Skin of body (tissue), 1 donor: ENCODE measurements at regions not wholly inside any gene's neighbourhood (a gene's known extent, or its start where the extent isn't known, plus 50 kb on each side); places are given as distances from the start of the nearest gene placed in this dataset.

Experiments used
- DNase-seq: peaks from one replicate; lab custom pipeline; 2025; lab: John Stamatoyannopoulos, UW

DNA sequence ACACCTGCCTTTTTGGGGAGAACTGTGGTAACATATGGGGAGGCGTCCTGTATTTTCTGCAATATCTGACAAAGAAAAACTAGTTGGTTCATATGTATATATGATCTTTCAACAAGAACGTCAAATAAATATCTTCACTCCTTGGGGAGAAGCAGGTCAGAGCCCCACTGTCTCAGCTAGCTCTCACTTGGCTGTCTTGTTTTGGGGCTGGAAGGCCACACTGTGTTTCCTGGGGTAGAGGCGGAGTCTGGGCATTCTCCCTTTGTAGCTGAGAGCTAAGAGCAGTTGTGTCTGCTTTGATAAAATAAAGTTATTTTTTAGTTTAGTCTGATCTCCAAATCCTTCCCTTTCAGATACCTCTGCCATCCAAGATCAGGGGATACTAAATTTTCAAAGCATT, 83.9 kb upstream of the IGFBP3 start:
- no peak for DNase-seq

DNA sequence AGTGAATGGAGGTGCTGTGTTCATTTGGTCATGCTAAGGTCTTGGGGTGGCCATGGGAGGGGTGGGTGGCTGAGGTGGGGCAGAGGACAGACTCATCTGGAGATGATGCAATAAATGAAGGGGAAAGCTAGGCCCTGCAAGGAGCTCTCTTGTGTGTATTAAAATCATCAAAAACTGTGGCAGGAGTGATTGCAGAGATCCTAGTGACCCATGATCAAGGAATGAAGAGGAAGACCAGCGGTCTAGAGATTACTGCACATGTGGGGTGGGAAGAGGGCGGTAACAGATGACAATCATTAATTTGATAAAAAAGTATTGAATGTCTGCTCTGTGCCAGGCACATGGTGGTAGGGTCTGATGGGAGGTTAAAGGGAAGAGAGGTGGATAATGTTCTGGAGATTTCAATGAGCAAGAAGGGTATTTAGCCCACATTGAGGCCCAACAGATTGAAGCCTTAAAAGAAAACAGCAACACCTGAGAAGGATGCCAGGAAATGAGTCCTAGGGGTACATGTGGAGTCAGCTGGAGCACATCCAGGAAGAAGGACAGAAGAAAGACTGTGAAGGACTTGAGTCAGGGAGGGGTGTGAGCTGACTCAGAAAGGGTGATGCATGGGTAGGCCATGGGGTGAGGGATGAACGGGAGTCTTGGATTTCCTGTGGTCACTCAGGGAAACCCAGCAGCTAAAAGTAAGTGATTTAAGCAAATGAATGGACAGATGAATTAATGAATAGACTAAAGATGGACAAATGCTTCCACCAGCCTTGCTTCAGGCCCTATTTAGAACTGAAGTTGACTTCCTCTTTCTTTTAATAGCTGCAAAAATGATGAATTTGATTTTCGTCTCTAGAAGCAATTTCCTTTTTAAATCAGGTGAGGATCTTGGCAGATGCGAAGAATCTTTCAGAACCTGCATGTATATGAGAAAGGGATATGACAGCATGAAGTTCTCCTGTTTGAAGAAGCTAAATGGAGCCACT, 83.1 kb upstream of the IGFBP3 start:
- no peak for DNase-seq

DNA sequence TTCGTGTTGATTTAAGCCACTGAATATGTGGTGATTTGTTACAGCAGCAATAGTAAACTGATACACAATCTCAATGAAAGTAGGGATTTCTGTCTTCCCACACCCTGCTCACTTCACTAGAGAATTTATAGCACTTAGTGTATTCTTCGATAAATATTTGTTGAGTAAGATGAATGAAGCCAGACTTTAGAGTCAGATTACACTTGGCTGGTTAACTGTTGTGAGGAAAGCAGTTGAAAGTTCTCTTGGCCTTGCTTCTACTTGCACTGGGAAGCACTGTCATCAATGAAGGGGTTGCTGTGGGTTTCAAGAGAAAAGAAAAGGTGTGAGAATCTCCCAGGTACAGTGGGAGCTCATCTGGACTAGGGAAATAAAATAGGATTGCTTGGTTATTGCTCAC, 82.1 kb upstream of the IGFBP3 start:
- no peak for DNase-seq

DNA sequence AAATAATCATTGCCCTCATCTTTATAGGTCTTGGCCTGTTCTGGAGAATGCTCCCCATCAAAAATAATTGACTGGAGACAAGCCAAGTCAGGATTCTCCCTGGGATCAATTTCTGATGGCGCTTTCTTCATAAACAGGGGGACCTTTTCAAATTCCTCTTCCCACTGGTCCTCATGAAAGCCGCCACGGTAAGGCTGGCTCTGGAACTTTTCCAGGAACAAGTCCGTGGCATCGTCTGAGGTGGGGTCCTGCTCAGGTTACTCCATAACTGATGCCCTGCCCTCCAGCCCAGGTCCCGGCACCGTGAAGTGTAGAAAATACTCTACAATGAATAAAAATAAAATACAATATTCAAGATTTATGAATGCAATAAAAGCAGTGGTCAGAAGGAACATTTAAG, 79.4 kb upstream of the IGFBP3 start:
- no peak for DNase-seq

DNA sequence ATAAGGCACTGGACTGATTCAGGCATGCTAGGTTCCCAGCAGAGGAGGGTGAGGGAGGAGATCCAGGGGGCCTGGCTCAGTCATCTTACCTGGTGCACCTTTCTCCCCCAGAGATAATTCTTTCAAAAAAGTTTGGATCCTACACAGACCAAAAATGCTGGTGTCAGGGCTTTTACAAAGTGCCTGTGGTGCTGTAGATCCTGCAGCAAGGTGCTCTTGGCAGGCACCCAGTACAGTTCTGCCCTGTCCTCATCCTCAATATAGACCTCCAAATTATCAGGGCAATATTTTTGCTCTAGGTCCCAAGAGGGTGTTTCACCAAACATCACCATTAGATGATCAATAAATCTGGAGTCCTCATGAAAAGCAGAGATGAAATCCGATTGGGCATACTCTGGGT, 78.5 kb upstream of the IGFBP3 start:
- no peak for DNase-seq

DNA sequence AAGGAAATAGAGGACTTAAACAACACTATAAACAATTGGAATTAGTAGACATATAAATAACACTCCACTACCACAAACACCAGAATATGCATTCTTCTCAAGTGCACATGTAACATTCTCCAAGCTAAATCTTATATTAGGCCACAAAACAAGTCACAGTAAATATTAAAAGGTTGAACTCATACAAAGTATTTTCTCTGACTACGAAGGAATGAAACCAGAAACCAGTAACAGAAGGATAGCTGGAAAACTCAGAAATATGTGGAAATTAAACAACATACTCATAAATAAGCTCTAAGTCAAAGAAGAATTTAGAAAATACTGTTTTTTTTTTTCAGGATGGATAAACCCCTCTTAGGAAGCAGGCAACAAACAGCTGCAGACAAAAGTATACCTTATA, 77.4 kb upstream of the IGFBP3 start:
- no peak for DNase-seq

DNA sequence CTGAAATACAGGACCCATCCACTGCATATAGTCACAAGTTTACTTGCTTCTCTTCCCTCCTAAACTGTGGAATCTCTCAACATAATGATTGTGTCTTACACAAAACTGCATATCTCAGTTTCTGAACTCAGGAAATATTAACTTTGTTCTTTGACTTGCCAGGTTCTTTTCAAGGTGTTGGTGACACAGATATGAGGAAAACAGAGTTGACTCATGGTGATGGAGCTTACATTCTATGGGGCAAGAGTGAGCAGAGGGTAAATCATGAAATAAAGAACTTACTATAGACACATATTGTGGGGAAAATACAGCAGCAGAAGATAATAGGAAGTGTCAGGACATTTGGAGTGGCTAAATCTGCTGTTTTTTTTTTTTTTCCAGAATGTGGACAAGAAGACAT, 72.5 kb upstream of the IGFBP3 start:
- DNase-seq, result no peak

DNA sequence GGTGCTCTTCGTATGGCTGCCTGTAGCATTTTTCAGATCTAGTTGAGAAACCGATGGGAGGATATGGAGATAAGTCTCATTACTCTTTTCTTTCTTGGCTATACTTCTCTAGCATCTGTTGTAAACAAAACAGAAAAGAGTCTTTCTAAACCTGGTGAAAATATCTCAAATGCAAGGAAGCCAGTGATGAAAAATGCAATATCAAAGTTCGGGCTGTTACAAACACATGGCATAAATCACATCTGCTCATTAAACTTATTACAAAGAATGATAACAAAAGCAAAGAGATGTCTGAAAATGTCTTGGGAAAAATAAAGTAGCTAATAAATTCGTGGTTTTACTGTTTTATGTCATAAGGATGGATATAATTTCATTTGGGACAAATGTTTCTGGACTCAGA, 71.8 kb upstream of the IGFBP3 start:
- no peak for DNase-seq

DNA sequence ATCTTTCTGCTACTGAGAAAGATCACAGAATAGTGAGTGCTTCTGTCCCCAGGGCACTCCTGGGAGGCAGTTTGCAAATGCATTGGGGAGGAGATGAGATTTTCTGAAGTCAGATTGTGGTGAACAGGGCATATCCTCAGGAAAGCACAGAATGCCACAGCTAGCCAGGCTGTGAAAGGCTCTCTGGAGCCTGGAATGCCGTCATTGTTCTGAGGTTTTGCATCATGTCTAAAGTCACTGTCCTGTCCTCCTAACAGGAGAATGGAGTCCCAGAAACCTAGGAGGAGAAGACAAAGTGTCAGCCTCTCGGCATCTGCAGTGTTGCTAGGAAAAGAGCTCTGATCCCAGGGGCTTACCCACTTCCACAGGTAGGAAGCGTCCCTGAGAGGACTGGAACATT, 69.2 kb upstream of the IGFBP3 start:
- DNase-seq, result no peak

DNA sequence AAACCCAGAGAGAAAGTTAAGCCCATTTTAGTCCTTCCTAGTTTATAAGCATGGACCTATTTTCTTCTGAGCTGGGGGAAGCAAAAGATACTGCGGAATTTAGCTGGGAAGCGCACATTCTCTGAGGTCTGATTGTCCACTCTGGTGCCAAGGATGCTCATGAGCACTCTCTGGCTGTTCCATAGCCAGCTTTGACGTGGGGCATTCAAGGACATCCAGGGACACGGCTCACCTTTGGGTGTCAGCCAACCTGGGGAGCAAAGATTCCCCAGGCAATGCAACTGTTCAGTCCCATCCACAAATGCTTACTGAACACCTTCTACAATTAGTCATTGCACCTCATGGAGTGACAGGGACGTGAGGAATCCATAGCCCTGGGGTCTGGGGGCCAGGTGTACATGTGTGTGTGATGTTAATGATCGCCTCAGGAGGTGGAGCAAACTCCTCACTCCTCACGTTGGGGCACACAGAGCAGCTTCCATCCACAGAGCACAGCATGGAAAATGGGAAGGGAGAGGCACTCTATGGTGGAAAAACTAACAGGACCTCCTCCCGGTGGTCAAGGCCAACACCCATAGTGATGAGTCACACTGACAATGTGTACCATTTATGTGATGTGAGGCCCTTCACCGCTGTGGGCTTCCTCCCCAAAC, 67.5 kb upstream of the IGFBP3 start:
- no peak for DNase-seq

DNA sequence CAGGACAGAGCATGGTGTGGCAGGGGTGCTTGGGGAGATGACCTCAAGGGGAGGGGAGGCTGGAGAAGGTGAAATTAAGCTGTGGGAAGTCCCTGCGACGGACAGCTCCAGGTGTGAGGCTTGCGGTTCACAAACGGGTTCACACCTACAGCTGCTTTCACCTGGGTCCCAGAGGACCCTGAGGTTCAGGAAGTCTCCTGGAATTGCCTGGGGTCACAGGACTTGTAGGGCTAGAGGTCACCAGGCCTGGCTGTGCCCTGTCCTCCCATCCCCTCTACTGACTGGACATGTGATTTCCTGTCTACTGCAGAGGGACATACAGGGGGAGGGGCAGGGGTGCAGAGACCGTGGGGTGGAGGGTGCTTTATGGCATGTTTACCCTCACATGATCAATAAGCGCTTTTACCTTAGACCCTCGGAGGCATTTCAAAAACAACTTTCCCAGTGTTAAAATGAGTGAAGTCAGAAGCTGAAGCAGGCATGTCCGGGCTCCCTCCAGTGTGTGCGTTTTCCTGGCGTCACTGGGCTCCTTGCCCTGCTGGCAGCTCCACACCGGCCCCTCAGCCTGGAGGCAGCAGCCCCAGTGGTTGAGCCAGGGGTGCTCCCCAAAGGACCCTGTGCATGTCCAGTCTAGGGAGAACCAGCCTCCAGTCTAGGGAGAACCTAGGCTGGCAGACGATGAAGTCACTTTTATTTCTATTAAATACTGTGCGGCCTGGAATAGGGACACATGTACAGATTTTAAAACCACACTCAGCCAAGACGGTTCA, 66.6 kb upstream of the IGFBP3 start:
- no peak for DNase-seq

DNA sequence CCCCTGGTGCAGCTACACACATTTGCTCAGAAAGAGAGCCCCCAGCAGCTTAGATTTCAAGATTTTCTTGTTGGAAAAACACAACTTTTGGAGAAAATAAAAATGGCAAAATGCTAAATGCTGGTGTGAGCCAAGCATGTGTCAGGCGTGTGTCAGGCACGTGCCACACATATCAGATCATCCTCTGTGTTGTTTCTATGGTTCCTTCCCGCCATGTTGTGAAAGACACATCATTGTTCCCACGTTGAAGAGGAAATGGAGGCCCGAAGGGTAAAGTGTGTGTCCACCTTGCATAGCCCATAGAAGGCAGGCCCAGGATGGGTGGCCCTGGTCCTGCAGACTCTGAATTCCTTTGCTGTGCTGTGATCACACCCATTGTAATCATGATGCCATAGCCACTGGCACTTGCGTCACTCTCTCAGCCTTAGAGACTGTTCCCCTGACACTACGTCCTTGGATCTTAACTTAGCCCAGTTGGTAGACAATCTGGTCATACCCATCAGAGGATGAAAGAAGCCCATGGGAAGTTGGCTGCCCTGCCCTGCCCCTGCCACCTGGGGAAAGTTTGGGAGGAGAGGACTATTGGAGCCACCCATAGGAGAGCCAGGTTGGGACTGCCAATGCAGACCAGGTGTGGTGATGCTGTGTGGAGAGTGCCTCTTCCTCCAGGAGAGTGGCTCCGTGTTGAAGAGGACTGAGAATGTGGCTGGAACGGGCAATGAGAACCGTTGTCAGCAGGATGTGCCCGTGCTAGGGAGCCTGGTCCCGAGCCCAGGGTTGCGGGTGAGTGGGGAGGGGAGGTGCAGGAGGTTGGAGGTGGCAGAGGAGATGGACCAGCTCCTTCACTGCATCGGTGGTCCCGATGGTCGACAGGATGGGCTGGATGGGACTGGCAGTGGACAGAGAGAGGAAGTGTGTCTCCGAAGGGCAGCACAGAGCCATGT, 65.6 kb upstream of the IGFBP3 start:
- DNase-seq, result no peak

DNA sequence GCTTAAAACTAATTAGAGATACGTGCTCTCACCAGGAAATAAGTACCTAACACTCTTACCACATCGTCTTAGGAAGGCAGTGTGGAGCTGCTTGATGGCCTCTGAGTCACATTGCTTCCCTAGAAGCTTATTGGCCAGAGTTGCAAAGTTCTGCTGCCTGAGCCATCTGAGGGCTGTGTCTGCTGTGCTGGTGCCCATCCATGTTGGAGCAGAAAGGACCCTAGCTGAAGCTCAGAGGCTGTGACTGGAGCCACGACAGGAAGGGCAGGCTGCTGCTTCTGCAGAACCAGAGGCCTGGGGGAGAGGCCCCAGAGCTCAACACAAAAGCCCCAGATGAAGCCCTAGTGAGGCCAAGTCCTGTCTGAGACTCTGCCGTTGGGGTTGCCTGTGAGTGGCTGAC, 64.8 kb upstream of the IGFBP3 start:
- DNase-seq, result no peak

DNA sequence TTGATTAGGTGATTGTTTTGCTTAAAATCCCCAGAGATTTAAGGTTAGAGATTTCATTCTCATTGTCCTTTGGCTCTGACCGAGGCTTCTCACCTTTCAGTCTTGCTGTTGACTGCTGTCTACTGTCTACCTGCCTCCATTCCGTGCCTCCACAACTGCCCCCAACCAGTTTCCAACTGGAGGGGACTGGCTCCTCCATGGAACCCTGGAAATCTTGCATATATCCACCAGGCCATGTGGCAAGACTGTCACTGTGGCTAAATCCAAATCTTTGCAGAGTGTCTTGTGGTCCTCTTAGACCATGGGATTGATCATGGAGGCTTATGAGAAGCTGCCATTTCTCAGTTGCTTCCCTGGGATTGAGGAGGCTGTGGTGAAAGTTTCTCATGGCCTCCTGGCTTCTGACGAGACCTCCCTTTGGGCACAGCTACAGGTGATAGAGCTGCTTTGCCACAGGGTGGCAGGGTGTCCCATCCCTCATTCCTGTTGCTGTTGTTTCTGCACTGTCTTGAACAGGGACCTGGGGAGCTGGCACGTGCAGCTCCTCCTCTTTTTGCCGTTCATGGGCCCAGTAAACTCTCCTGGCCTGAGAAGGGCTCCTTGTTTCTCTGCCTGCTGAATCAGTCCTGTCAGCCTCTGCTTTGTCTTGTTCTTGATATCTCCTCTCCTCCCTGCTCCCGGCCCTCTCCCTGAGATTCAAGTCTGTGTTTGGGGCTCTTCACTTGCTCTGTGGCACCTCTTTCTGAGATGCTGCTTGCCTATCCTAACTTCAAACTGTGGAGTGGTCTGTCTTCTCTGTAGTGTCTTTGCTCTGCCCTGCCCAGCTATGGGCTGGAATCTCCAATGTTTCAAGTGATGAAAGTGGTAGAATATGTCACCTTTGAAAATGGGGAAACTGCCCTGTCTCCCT, 63.6 kb upstream of the IGFBP3 start:
- no peak for DNase-seq

DNA sequence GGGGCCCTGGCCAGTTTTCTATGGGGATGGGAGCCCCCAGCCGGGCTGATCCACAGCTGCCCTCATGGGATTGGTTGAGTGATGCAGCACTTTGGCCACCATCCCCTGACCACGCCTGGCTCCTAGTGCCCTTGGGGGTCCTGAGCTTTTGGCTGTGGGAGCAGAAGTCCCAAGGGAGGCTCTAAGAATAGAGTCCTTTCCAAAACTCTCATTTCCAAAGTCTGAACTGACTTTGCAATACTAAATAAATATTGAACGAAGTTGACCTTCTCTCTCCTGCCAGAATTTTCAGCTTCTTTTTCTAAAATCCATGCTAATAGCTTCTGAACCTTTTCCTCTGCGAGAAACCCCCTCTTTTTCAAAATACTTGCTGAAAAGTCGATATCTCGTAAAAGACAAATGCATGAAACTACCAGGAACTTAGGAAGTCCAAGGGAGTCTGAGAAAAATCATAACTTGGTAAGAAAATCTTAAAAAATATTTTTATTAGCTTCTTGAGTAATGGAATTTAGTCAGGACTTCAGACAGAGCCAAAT, 62.7 kb upstream of the IGFBP3 start:
- DNase-seq, result no peak

DNA sequence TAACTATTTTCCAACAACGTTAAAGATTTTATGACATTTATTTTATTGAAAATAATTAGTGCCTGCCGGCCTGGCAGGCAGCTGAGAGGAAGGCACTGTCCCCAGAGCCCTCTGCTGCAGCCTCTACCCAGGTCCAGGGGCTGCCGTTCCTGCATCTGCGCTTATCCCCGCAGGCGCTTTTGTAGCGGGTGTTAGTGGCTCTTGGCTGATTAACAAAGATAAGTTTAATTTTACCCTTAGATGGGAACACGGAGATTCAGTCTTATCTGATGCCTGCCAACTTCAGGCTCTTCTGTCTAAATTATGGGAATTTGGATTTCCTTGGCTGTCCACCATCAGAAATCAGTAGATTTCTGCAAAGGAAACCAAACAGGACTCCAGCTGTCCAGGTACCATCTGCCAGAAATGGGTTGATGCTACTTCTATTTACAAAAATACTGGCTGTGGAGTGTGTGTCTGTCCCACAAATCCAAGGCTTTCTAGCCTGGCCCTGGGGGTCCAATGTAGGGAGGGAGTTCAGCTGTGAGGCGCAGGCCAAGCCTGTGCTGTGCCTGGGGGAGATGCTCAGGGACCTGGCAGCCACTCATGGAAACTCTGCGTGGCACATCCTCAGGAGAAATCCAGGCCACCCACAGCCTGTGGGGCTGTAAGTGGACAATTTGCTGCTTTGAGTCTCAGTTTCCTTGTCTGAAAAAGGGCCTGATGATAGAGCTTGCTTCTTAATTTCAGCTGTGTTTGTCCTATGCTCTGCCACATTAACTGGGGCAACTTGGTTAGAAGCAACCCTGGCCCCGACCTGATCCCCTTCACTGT, 62.0 kb upstream of the IGFBP3 start:
- no peak for DNase-seq

DNA sequence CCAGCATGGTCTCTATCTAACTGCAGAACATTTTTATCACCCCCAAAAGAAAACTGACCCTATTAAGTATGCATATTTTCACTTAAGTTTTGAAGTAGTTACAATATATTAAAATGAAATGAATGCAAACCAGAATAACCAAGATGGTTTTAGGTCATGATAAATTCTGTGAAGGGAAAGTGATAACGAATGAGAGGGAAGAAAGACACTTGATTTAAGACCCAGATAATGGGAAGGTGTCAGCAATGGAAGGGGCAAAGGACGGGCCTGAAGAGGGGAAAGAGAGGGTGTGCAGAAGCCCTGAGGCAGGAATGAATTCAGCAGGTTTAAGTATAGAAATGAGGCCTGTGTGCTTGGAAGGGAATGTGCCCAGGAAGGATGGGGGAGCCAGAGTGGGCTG, 61.1 kb upstream of the IGFBP3 start:
- no peak for DNase-seq

DNA sequence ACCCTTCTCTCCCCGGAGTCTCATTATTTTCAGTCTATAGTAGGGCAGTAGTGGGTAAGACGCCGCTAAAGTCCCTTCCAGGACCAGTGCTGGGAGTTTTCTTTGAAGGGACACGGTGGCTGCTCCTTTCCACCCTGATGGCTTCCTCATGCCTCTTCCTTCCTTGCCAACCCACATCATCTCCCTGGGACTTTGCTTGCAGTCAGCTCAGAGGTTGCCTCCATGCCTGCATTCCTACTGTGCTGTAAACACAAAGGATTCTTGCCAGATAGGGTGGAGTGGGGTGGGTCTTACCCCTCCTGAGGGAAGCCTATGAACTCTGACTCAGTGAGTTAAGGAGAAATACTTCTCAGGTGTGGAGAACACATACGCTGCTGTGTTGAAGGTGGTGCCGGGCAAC, 59.9 kb upstream of the IGFBP3 start:
- no peak for DNase-seq
